Astrocyte of the cerebellum (primary cell): ENCODE measurements at regions not wholly inside any gene's neighbourhood (a gene's known extent, or its start where the extent isn't known, plus 50 kb on each side); places are given as distances from the start of the nearest gene placed in this dataset.

Experiments used
- DNase-seq: peaks from one replicate; pipeline ENCODE4 v3.0.0-alpha.2; 2011; ENCODE audit warnings: low read depth
- H3K4me3 ChIP-seq: 2 replicates; pipeline ENCODE4 v1.5.1; 2011; ENCODE audit warnings: mild to moderate bottlenecking, low read depth, low read length, moderate library complexity
- CTCF ChIP-seq: IDR thresholded peaks from 2 replicates; pipeline ENCODE4 v1.5.1; 2012; ENCODE audit warnings: low read length, low read depth, moderate library complexity, mild to moderate bottlenecking; ENCODE audit errors: missing control alignments
- in situ Hi-C: cut with HindIII; loops from 2 replicates; pipeline ENCODE4 v1.10.0; 2017; ENCODE audit warnings: low sequenced_read_pairs

GRCh38 chr13:72112216-72112615 lies 245.2 kb upstream of the DACH1 start:
- DNase-seq = no peak
- in situ Hi-C loops = no loop called here
- no peak overlapping the region for H3K4me3 ChIP-seq
- no peak for TF ChIP-seq CTCF

- no peak overlapping the region for H3K4me3 ChIP-seq
- no peak for TF ChIP-seq CTCF
- peak; percentile 9 for DNase-seq
- in situ Hi-C loops = no loop called here
These were observed 242.9 kb upstream of the DACH1 start for GRCh38 chr13:72109863-72110262.

GRCh38 chr13:72104656-72105180 lies 237.7 kb upstream of the DACH1 start:
- H3K4me3 ChIP-seq = no peak overlapping the region
- peak; percentile 29 for DNase-seq
- in situ Hi-C loops = no loop called here
- no peak for TF ChIP-seq CTCF

- TF ChIP-seq CTCF = no peak
- in situ Hi-C loops = no loop called here
These were observed 234.9 kb upstream of the DACH1 start for GRCh38 chr13:72101768-72102400.

GRCh38 chr13:72100339-72100738 lies 233.3 kb upstream of the DACH1 start:
- no peak overlapping the region for H3K4me3 ChIP-seq
- in situ Hi-C loops = no loop called here
- no peak for DNase-seq
- TF ChIP-seq CTCF = no peak

More at GRCh38 chr13:72101768-72102400, 234.9 kb upstream of the DACH1 start:
- H3K4me3 ChIP-seq = no peak overlapping the region
- DNase-seq = no peak

- TF ChIP-seq CTCF = no peak
- H3K4me3 ChIP-seq = no peak overlapping the region
- in situ Hi-C loops = no loop called here
- no peak for DNase-seq
These were observed 230.6 kb upstream of the DACH1 start for GRCh38 chr13:72097568-72097967.
